Activated naive CD4-positive, alpha-beta T cell treated with anti-CD3 and anti-CD28 coated beads, Interleukin-2, amount 50 U/mL, for 72 hours (primary cell): ENCODE measurements at regions not wholly inside any gene's neighbourhood (a gene's known extent, or its start where the extent isn't known, plus 50 kb on each side); places are given as distances from the start of the nearest gene placed in this dataset.

Experiments used
- ATAC-seq, 2 donors: fragments of 150-1000 bp; cut with Tn5 transposase; 2 replicates each; pipeline ENCODE4 v1.10.0; 2021; ENCODE audit warnings: mild to moderate bottlenecking in 2 of 2, moderate library complexity in 2 of 2
- DNase-seq, 2 donors: peaks; one replicate each; pipeline ENCODE4 v3.0.0; 2021 to 2022; ENCODE audit warnings: low spot score in 2 of 2
- H3K27ac Mint-ChIP-seq, 2 donors: one replicate each; pipeline ENCODE4 v1.8.0; 2022; ENCODE audit warnings: mild to moderate bottlenecking in 2 of 2, mixed read lengths in 2 of 2
- H3K36me3 Mint-ChIP-seq, 2 donors: one replicate each; pipeline ENCODE4 v1.8.0; 2022; ENCODE audit warnings: mixed read lengths in 2 of 2
- H3K9me3 Mint-ChIP-seq, 2 donors: one replicate each; pipeline ENCODE4 v1.8.0; 2022; ENCODE audit warnings: mixed read lengths in 2 of 2

- Mint-ChIP-seq H3K27ac (no peak overlapping the region), H3K9me3 (peaks cover 2 to 3% of the 10 kb centered on the region in 2 donors), H3K36me3 (peaks cover 0 to 4% of the 10 kb centered on the region in 2 donors)
- DNase-seq (no peak), ATAC-seq (no peak)
Measured at GRCh38 chrX:65610481-65610880, 57.0 kb upstream of the MSN start.

- peaks cover under 1 to 8% of the 10 kb centered on the region in 2 donors for H3K36me3 Mint-ChIP-seq
- DNase-seq, result no peak
- H3K9me3 Mint-ChIP-seq, result peaks cover 7% of the 10 kb centered on the region in 2 donors
- peak in 1 of 2 donors; percentile 33 for ATAC-seq
- no peak overlapping the region for H3K27ac Mint-ChIP-seq
Measured at GRCh38 chrX:65610040-65610439, 57.4 kb upstream of the MSN start.

- ATAC-seq (no peak), DNase-seq (no peak)
- Mint-ChIP-seq H3K27ac (no peak overlapping the region), H3K36me3 (peaks cover 5 to 16% of the 10 kb centered on the region in 2 donors), H3K9me3 (peaks cover 12 to 15% of the 10 kb centered on the region in 2 donors)
Measured at GRCh38 chrX:65609237-65609636, 58.2 kb upstream of the MSN start.

- Mint-ChIP-seq H3K9me3 (peaks cover 12 to 19% of the 10 kb centered on the region in 2 donors), H3K27ac (peak overlapping the region; percentile 31 to 57), H3K36me3 (peaks cover 5 to 23% of the 10 kb centered on the region in 2 donors)
- ATAC-seq, result no peak
- no peak for DNase-seq
Measured at GRCh38 chrX:65608026-65608425, 59.4 kb upstream of the MSN start.

GRCh38 chrX:65607070-65607742, 60.2 kb upstream of the MSN start:
- Mint-ChIP-seq H3K27ac (peak overlapping the region; percentile 31 to 81), H3K36me3 (peaks cover 5 to 23% of the 10 kb centered on the region in 2 donors), H3K9me3 (peaks cover 12 to 19% of the 10 kb centered on the region in 2 donors)
- DNase-seq (no peak), ATAC-seq (peak; percentile 90 to 99)

GRCh38 chrX:65602221-65602560, 65.3 kb upstream of the MSN start:
- Mint-ChIP-seq H3K9me3 (peaks cover 12 to 19% of the 10 kb centered on the region in 2 donors), H3K27ac (peak overlapping the region; percentile 88 to 89), H3K36me3 (peaks cover 16 to 23% of the 10 kb centered on the region in 2 donors)
- no peak for ATAC-seq
- no peak for DNase-seq

GRCh38 chrX:65601530-65602220, 65.8 kb upstream of the MSN start:
- peak; percentile 56 to 72 for ATAC-seq
- peak overlapping the region; percentile 88 to 89 for H3K27ac Mint-ChIP-seq
- H3K9me3 Mint-ChIP-seq, result peaks cover 12 to 19% of the 10 kb centered on the region in 2 donors

GRCh38 chrX:65601126-65601525, 66.3 kb upstream of the MSN start:
- DNase-seq (no peak), ATAC-seq (peak; percentile 51 to 56)
- peak overlapping the region; percentile 88 to 89 for H3K27ac Mint-ChIP-seq
- H3K9me3 Mint-ChIP-seq, result peaks cover 12 to 19% of the 10 kb centered on the region in 2 donors
- peaks cover 16 to 23% of the 10 kb centered on the region in 2 donors for H3K36me3 Mint-ChIP-seq

More at GRCh38 chrX:65601530-65602220, 65.8 kb upstream of the MSN start:
- peaks cover 16 to 23% of the 10 kb centered on the region in 2 donors for H3K36me3 Mint-ChIP-seq
- DNase-seq, result peak in 1 of 2 donors; percentile 62

GRCh38 chrX:65600106-65600505, 65.5 kb upstream of the LAS1L start:
- no peak for DNase-seq
- ATAC-seq, result no peak
- H3K9me3 Mint-ChIP-seq, result peaks cover 6 to 13% of the 10 kb centered on the region in 2 donors
- peak overlapping the region in 1 of 2 donors; percentile 76 for H3K27ac Mint-ChIP-seq
- peaks cover 16% of the 10 kb centered on the region in 2 donors for H3K36me3 Mint-ChIP-seq

GRCh38 chrX:65598559-65599147, 64.1 kb upstream of the LAS1L start:
- no peaks in the 10 kb centered on the region for H3K9me3 Mint-ChIP-seq
- DNase-seq (no peak), ATAC-seq (no peak)
- peaks cover 1 to 11% of the 10 kb centered on the region in 2 donors for H3K36me3 Mint-ChIP-seq
- peak overlapping the region; percentile 90 to 93 for H3K27ac Mint-ChIP-seq

GRCh38 chrX:65596270-65597034, 61.9 kb upstream of the LAS1L start:
- ATAC-seq, result peak; percentile 73 to 75
- Mint-ChIP-seq H3K27ac (peak overlapping the region; percentile 93), H3K9me3 (no peaks in the 10 kb centered on the region), H3K36me3 (peaks cover 0 to 11% of the 10 kb centered on the region in 2 donors)
- DNase-seq, result peak in 1 of 2 donors; percentile 57

- H3K9me3 Mint-ChIP-seq, result no peaks in the 10 kb centered on the region
- H3K27ac Mint-ChIP-seq, result peak overlapping the region; percentile 93
- H3K36me3 Mint-ChIP-seq, result peaks cover 0 to 11% of the 10 kb centered on the region in 2 donors
- DNase-seq (peak; percentile 82 to 84), ATAC-seq (peak; percentile 87 to 89)
Measured at GRCh38 chrX:65595460-65595876, 60.9 kb upstream of the LAS1L start.

GRCh38 chrX:65591206-65591605, 56.6 kb upstream of the LAS1L start:
- no peak for ATAC-seq
- Mint-ChIP-seq H3K9me3 (no peaks in the 10 kb centered on the region), H3K27ac (no peak overlapping the region), H3K36me3 (no peaks in the 10 kb centered on the region)
- no peak for DNase-seq

GRCh38 chrX:65589304-65589703, 54.7 kb upstream of the LAS1L start:
- DNase-seq (no peak), ATAC-seq (no peak)
- H3K9me3 Mint-ChIP-seq, result no peaks in the 10 kb centered on the region
- no peak overlapping the region for H3K27ac Mint-ChIP-seq
- no peaks in the 10 kb centered on the region for H3K36me3 Mint-ChIP-seq

GRCh38 chrX:65588795-65589194, 54.2 kb upstream of the LAS1L start:
- Mint-ChIP-seq H3K27ac (no peak overlapping the region), H3K36me3 (no peaks in the 10 kb centered on the region), H3K9me3 (no peaks in the 10 kb centered on the region)
- ATAC-seq, result no peak
- no peak for DNase-seq

- ATAC-seq, result no peak
- Mint-ChIP-seq H3K27ac (no peak overlapping the region), H3K9me3 (no peaks in the 10 kb centered on the region)
Measured at GRCh38 chrX:65587616-65588526, 53.3 kb upstream of the LAS1L start.

More at GRCh38 chrX:65587616-65588526, 53.3 kb upstream of the LAS1L start:
- no peak for DNase-seq
- no peaks in the 10 kb centered on the region for H3K36me3 Mint-ChIP-seq
